ENCODE measurements at regions not wholly inside any gene's neighbourhood (a gene's known extent, or its start where the extent isn't known, plus 50 kb on each side); places are given as distances from the start of the nearest gene placed in this dataset.

DNA sequence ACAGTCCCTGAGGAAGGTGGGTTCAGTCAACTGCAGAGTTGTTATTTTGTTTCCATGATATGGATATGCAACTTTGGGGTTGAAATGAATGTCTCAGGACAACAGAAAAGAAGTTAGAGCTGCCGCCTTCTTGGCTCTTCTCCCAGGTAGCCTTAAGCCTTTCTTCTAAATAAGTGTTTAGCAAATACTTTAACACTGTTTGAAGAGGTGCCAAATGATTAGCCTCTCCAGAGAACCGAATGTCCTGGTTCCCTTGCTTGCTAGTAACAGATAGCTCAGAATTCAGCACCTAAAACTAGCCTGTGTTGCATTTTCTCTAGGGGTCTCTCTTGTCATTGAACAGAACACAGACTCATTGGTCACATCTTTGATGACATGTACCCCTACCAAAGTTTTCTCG, 127.7 kb upstream of the PIK3R1 start:
- TF ChIP-seq ZFP36 (IDR thresholded peaks at IDR 0.05; ENCODE audit: borderline replicate concordance, partially characterized antibody) (no peak), ZNF302 (CRISPR knock-in tag; IDR thresholded peaks at IDR 0.05) (no peak)
- H3K4me1 ChIP-seq, result no peaks in the 10 kb centered on the region
- no peaks in the 10 kb centered on the region for H3K9me3 ChIP-seq
- 5% methylated on average over 3 of the region's 3 CpGs for WGBS (ENCODE audit: missing lambda C conversion rate)
- ATAC-seq, result no peak
- CTCF ChIA-PET, result interaction anchor here (1.5 kb wide), 1 partner anchor 11 kb away, joined by 4 read pairs; no protein-coding TSS in a partner anchor
- H3K27ac ChIP-seq, result no peak overlapping the region
- H3K4me2 ChIP-seq, result no peak overlapping the region
- no peak for FAIRE-seq
- POLR2A ChIA-PET, result no interaction called here
- no peak for DNase-seq (ENCODE audit: low read depth in 1 of 2, low spot score in 1 of 2)
- H3K4me3 ChIP-seq, result no peak overlapping the region

DNA sequence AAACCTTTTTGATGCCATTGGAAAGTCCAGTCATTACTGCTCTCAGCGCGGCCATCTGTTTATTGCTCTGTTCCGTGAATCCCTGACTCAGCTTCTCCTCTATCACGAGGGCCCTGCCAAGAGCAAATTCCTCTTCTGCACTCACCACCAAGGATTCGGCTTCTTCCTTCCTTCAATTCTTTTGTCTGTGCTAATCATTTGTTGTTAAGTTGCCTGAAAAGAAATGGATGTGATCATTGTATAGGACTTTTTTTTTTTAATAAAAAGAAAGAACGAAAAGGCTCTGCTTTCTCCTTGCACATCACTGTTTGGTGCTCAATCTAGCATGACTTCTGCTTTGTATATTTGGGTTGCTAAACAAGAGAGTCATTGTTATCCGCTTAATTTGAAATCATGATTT, 128.7 kb upstream of the PIK3R1 start:
- no peaks in the 10 kb centered on the region for H3K9me3 ChIP-seq
- ChIA-PET CTCF (interaction anchor here (0.6 to 1.5 kb wide), 2 partner anchors 11 to 12 kb away, joined by 3 to 4 read pairs; no protein-coding TSS in a partner anchor), POLR2A (no interaction called here)
- FAIRE-seq (no peak), ATAC-seq (no peak), DNase-seq (ENCODE audit: low read depth in 1 of 2, low spot score in 1 of 2) (no peak)
- no peak for TF ChIP-seq NR3C1 (IDR thresholded peaks at IDR 0.05)
- TF ChIP-seq, protein P1, sequence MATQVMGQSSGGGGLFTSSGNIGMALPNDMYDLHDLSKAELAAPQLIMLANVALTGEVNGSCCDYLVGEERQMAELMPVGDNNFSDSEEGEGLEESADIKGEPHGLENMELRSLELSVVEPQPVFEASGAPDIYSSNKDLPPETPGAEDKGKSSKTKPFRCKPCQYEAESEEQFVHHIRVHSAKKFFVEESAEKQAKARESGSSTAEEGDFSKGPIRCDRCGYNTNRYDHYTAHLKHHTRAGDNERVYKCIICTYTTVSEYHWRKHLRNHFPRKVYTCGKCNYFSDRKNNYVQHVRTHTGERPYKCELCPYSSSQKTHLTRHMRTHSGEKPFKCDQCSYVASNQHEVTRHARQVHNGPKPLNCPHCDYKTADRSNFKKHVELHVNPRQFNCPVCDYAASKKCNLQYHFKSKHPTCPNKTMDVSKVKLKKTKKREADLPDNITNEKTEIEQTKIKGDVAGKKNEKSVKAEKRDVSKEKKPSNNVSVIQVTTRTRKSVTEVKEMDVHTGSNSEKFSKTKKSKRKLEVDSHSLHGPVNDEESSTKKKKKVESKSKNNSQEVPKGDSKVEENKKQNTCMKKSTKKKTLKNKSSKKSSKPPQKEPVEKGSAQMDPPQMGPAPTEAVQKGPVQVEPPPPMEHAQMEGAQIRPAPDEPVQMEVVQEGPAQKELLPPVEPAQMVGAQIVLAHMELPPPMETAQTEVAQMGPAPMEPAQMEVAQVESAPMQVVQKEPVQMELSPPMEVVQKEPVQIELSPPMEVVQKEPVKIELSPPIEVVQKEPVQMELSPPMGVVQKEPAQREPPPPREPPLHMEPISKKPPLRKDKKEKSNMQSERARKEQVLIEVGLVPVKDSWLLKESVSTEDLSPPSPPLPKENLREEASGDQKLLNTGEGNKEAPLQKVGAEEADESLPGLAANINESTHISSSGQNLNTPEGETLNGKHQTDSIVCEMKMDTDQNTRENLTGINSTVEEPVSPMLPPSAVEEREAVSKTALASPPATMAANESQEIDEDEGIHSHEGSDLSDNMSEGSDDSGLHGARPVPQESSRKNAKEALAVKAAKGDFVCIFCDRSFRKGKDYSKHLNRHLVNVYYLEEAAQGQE (IDR thresholded peaks at IDR 0.05), result no peak
- TF ChIP-seq TFCP2L1 (CRISPR knock-in tag; IDR thresholded peaks at IDR 0.05), result no peak
- no peak for TF ChIP-seq CBX2 (IDR thresholded peaks at IDR 0.05; ENCODE audit: borderline replicate concordance, low read depth)
- TF ChIP-seq CHD4 (IDR thresholded peaks at IDR 0.05; ENCODE audit: borderline replicate concordance), result no peak
- WGBS (ENCODE audit: missing lambda C conversion rate), result 44% methylated on average over 7 of the region's 7 CpGs
- H3K4me1 ChIP-seq, result no peaks in the 10 kb centered on the region
- no peak overlapping the region for H3K27ac ChIP-seq
- no peak overlapping the region for H3K4me3 ChIP-seq
- H3K4me2 ChIP-seq, result no peak overlapping the region

DNA sequence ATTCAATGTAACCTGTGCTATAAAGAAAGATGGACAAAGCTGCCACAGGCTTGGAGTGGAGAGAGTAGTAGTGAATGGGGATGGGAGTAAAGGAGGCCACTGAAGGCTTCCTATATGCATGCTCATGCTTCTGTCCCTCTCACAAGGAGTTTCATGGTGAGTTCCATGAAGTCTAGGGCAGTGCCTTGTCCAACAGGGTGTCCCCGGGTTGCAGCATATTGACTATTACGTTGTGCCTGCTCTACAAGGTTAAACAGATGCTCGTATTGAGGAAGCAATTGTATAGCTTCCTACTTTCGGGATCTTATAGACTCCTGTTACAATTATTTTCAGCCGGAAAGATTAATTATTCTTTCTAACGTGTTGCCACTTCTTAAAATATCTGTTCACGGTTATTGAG, 129.1 kb upstream of the PIK3R1 start:
- Histone ChIP-seq H3K9me3 (no peaks in the 10 kb centered on the region), H3K4me1 (no peaks in the 10 kb centered on the region), H3K4me3 (no peak overlapping the region), H3K4me2 (no peak overlapping the region), H3K27ac (no peak overlapping the region)
- DNase-seq (ENCODE audit: low read depth in 1 of 2, low spot score in 1 of 2) (no peak), FAIRE-seq (no peak), ATAC-seq (no peak)
- 20% methylated on average over 7 of the region's 7 CpGs for WGBS (ENCODE audit: missing lambda C conversion rate)
- CTCF ChIA-PET, result no interaction called here
- POLR2A ChIA-PET, result no interaction called here
- TF ChIP-seq ESRRA (IDR thresholded peaks at IDR 0.05; ENCODE audit: borderline replicate concordance, low read length), result no peak
- TF ChIP-seq, protein P2, sequence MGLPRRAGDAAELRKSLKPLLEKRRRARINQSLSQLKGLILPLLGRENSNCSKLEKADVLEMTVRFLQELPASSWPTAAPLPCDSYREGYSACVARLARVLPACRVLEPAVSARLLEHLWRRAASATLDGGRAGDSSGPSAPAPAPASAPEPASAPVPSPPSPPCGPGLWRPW (IDR thresholded peaks at IDR 0.05), result no peak

DNA sequence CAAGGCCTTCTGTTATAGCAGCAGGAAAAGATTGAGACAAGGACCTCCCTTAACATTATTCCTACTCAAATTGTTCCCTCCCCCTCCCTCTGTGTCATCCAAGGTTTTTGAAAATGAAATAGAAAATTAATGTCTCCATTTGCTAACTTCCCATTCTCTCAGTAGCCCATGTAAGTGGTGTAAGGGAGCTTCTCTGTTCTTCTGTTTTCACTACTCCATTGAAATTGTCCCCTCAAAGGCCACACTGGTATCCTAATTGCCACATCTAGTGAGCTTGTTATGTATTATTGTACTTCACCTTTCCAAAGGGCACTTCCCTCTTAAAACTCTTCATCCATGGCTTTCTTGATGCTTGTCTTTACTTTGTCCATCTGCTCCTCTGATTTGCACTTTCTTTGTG, 131.2 kb upstream of the PIK3R1 start:
- ChIA-PET CTCF (no interaction called here), POLR2A (no interaction called here)
- H3K4me2 ChIP-seq, result no peak overlapping the region
- H3K4me3 ChIP-seq, result no peak overlapping the region
- H3K4me1 ChIP-seq, result no peaks in the 10 kb centered on the region
- H3K27ac ChIP-seq, result no peak overlapping the region
- peak; percentile 23 for FAIRE-seq
- ATAC-seq, result no peak
- no peak for DNase-seq (ENCODE audit: low read depth in 1 of 2, low spot score in 1 of 2)
- H3K9me3 ChIP-seq, result no peaks in the 10 kb centered on the region
- TF ChIP-seq JUN (IDR thresholded peaks at IDR 0.05) (no peak), POLR2AphosphoS2 (conservative IDR thresholded peaks at IDR 0.05; ENCODE audit: low read length) (no peak), KDM5A (IDR thresholded peaks at IDR 0.05) (no peak)

DNA sequence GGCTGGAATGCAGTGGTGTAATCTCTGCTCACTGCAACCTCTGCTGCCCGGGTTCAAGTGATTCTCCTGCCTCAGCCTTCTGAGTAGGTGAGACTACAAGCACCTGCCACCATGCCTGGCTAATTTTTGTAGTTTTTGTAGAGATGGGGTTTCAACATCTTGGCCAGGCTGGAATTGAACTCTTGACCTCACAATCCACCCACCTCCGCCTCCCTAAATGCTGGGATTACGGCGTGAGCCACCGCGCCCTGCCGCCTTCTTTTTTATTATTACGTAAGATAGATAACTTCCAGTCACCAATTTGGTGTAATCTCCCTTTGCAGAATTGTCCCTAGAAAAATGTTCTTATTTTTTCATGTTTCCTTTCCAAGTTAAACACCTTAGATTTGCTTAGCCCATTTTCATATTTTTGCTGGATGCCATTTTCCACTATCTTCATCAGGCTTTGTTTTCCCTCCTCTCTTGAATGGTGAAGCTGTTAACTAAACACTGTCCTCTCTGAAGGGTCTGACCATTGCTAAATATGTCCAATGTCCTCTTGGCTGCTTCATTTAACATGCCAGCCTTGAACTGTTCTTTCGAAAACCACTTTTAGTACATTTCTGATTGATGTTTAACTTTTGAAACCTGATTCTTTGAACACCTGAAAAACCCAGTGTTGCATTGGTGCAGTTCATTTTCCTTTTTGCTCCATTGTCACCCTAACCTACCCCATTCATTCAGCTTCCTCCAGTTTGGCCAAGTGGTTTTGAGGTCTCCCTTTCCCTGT, 135.1 kb upstream of the PIK3R1 start:
- no peak for DNase-seq (ENCODE audit: low read depth in 1 of 2, low spot score in 1 of 2)
- ChIA-PET POLR2A (no interaction called here), CTCF (interaction anchor here (0.9 kb wide), 1 partner anchor 42 kb away, joined by 3 read pairs; no protein-coding TSS in a partner anchor)
- Histone ChIP-seq H3K27ac (no peak overlapping the region), H3K4me3 (no peak overlapping the region), H3K4me1 (no peaks in the 10 kb centered on the region), H3K4me2 (no peak overlapping the region), H3K9me3 (no peaks in the 10 kb centered on the region)
- no peak for ATAC-seq
- 72% methylated on average over 9 of the region's 9 CpGs for WGBS (ENCODE audit: missing lambda C conversion rate)
- FAIRE-seq, result no peak
- TF ChIP-seq PHF8 (IDR thresholded peaks at IDR 0.05; ENCODE audit: borderline replicate concordance, low read depth) (no peak), CEBPB (IDR thresholded peaks at IDR 0.05) (no peak), EHMT2 (IDR thresholded peaks at IDR 0.05; ENCODE audit: low read depth) (no peak), ZSCAN20 (CRISPR knock-in tag; IDR thresholded peaks at IDR 0.05) (no peak), MAFK (IDR thresholded peaks at IDR 0.05; ENCODE audit: partially characterized antibody) (no peak), SREBF2 (IDR thresholded peaks at IDR 0.05) (no peak), POLR2A (IDR thresholded peaks at IDR 0.05; ENCODE audit: low read length) (no peak), RFX5 (IDR thresholded peaks at IDR 0.05) (no peak), CBX2 (IDR thresholded peaks at IDR 0.05; ENCODE audit: borderline replicate concordance, low read depth) (no peak), RAD21 (conservative IDR thresholded peaks at IDR 0.05 in 1 of 2, IDR thresholded peaks at IDR 0.05 in 1 of 2) (no peak)
- TF ChIP-seq, protein P3, sequence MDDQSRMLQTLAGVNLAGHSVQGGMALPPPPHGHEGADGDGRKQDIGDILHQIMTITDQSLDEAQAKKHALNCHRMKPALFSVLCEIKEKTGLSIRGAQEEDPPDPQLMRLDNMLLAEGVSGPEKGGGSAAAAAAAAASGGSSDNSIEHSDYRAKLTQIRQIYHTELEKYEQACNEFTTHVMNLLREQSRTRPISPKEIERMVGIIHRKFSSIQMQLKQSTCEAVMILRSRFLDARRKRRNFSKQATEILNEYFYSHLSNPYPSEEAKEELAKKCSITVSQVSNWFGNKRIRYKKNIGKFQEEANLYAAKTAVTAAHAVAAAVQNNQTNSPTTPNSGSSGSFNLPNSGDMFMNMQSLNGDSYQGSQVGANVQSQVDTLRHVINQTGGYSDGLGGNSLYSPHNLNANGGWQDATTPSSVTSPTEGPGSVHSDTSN (IDR thresholded peaks at IDR 0.05), result no peak
- TF ChIP-seq, protein P4, sequence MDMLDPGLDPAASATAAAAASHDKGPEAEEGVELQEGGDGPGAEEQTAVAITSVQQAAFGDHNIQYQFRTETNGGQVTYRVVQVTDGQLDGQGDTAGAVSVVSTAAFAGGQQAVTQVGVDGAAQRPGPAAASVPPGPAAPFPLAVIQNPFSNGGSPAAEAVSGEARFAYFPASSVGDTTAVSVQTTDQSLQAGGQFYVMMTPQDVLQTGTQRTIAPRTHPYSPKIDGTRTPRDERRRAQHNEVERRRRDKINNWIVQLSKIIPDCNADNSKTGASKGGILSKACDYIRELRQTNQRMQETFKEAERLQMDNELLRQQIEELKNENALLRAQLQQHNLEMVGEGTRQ (IDR thresholded peaks at IDR 0.05), result no peak
